ENCODE measurements at regions not wholly inside any gene's neighbourhood (a gene's known extent, or its start where the extent isn't known, plus 50 kb on each side); places are given as distances from the start of the nearest gene placed in this dataset.

DNA sequence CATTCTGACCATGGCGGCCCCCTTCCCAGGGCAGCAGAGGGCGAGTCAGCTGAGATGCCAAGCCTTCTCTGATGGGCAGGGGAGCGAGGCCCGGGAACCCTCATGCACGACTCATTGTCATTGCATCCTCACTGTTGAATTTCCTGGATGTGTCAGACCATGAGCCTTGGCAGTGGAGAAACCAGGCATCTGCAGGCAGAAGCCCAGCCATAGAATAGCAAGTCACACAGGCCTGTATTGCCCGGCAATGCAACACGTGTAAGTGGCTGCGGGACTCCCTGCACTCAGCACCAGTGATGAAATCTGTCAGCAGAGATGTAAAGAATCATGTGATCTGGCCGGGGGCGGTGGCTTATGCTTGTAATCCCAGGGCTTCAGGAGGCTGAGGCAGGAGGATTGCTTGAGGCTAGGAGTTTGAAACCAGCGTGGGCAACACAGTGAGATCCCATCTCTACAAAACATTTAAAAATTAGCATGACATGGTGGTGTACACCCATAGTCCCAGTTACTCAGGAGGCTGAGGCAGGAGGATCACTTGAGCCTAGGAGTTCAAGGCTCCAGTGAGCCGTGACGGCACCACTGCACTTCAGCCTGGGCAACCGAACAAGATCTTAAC is 199.7 kb downstream of the KATNAL1 start:
- TF ChIP-seq, protein P1, sequence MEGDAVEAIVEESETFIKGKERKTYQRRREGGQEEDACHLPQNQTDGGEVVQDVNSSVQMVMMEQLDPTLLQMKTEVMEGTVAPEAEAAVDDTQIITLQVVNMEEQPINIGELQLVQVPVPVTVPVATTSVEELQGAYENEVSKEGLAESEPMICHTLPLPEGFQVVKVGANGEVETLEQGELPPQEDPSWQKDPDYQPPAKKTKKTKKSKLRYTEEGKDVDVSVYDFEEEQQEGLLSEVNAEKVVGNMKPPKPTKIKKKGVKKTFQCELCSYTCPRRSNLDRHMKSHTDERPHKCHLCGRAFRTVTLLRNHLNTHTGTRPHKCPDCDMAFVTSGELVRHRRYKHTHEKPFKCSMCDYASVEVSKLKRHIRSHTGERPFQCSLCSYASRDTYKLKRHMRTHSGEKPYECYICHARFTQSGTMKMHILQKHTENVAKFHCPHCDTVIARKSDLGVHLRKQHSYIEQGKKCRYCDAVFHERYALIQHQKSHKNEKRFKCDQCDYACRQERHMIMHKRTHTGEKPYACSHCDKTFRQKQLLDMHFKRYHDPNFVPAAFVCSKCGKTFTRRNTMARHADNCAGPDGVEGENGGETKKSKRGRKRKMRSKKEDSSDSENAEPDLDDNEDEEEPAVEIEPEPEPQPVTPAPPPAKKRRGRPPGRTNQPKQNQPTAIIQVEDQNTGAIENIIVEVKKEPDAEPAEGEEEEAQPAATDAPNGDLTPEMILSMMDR (IDR thresholded peaks at IDR 0.05): no peak
- TF ChIP-seq POLR2A (IDR thresholded peaks at IDR 0.05) (no peak), EP300 (IDR thresholded peaks at IDR 0.05; ENCODE audit: low read depth) (no peak), POLR2AphosphoS5 (IDR thresholded peaks at IDR 0.05) (no peak)

All from transverse colon (tissue), 4 donors.